ENCODE measurements at regions not wholly inside any gene's neighbourhood (a gene's known extent, or its start where the extent isn't known, plus 50 kb on each side); places are given as distances from the start of the nearest gene placed in this dataset.

DNA sequence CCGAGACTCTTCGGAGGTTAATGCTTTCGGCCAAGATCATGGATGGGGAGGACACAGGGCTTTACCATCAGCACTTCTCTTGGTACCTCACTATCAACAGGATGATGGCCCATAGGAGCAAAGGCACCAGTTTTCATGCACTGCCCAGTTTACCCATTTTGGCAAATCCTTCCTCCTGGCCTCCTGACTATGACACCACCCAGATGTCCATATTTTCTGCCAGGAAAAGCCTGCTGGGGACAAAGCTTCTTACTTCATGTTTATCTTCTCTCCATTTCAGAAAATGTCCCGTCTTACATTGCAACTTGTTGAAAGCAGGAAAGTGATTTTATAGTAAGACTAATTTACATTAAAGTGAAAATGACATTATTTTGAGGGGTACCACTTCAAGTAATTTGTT, 61.4 kb upstream of the GAS1 start:
- DNase-seq (ENCODE audit: low read depth in 1 of 2, low spot score in 2 of 2) = no peak
- Histone ChIP-seq H4K5ac (ENCODE audit: insufficient read length, low read depth, low read length) (no peak overlapping the region), H4K20me1 (replicated peaks in 1 of 2; ENCODE audit: control insufficient read depth in 1 of 2, insufficient read depth in 2 of 2, low read length in 2 of 2) (no peaks in the 10 kb centered on the region), H3K4ac (replicated peaks; ENCODE audit: insufficient read length, low read depth, low read length) (no peak overlapping the region), H3K4me2 (ENCODE audit: insufficient read depth in 1 of 2, low read depth in 2 of 2, low read length in 2 of 2) (no peak overlapping the region), H2BK20ac (ENCODE audit: low read length) (no peak overlapping the region), H2BK120ac (replicated peaks; ENCODE audit: low read depth, low read length) (no peak overlapping the region), H3K79me2 (ENCODE audit: control insufficient read depth in 1 of 2, insufficient read depth in 2 of 2, low read length in 2 of 2) (no peaks in the 10 kb centered on the region), H2AFZ (ENCODE audit: low read length) (no peak overlapping the region), H3K18ac (ENCODE audit: extremely low read depth, low read length) (no peak overlapping the region), H3K9ac (replicated peaks in 1 of 4; ENCODE audit: extremely low read depth in 1 of 4, low read depth in 3 of 4, low read length in 3 of 4) (no peak overlapping the region), H3K27ac (ENCODE audit: low read depth, low read length) (no peak overlapping the region), H3K14ac (ENCODE audit: insufficient read length) (no peak overlapping the region), H3K79me1 (ENCODE audit: low read depth, low read length) (no peaks in the 10 kb centered on the region), H2BK5ac (ENCODE audit: low read depth, low read length) (no peak overlapping the region), H3K4me1 (replicated peaks in 1 of 4; ENCODE audit: control insufficient read depth in 3 of 4, insufficient read depth in 4 of 4, low read length in 3 of 4) (no peaks in the 10 kb centered on the region), H2BK15ac (ENCODE audit: low read length) (no peak overlapping the region), H3K9me3 (ENCODE audit: insufficient read depth in 2 of 2, low read depth in 1 of 2, low read length in 1 of 2) (no peaks in the 10 kb centered on the region), H3K27me3 (replicated peaks in 1 of 4; ENCODE audit: control insufficient read depth in 3 of 4, extremely low read depth in 1 of 4, insufficient read depth in 3 of 4, low read length in 3 of 4) (no peaks in the 10 kb centered on the region), H4K91ac (replicated peaks; ENCODE audit: insufficient read length, low read length) (no peak overlapping the region), H3K56ac (replicated peaks; ENCODE audit: insufficient read length, low read depth, low read length) (no peak overlapping the region), H3K23me2 (ENCODE audit: low read depth, low read length) (no peaks in the 10 kb centered on the region), H4K8ac (ENCODE audit: extremely low read depth, insufficient read depth, low read length) (no peak overlapping the region), H2AK5ac (ENCODE audit: low read depth, low read length) (no peak overlapping the region), H2BK12ac (ENCODE audit: low read depth, low read length) (no peak overlapping the region), H3K23ac (ENCODE audit: insufficient read length) (no peak overlapping the region), H3K36me3 (ENCODE audit: control insufficient read depth in 2 of 4, insufficient read depth in 4 of 4, low read length in 3 of 4) (no peaks in the 10 kb centered on the region), H3K4me3 (ENCODE audit: extremely low read depth in 1 of 4, insufficient read depth in 2 of 4, low read depth in 3 of 4, low read length in 4 of 4) (no peak overlapping the region)
- WGBS, 2 experiments (ENCODE audit: extremely low coverage in 1 of 2, insufficient coverage in 1 of 2, insufficient read length in 1 of 2, insufficient replicate concordance in 2 of 2, low coverage in 1 of 2, low lambda C conversion rate in 2 of 2, missing lambda C conversion rate in 1 of 2) = 93% methylated on average over 4 of the region's 4 CpGs; no CpG with 5 or more reads in 1 of the 2 experiments
- POLR2A ChIA-PET (ENCODE audit: partially characterized antibody) = no interaction called here
- FAIRE-seq = no peak
- CTCF ChIA-PET (ENCODE audit: partially characterized antibody) = interaction anchor here (0.7 kb wide), 1 partner anchor 413 kb away, joined by 3 read pairs; no protein-coding TSS in a partner anchor
- TF ChIP-seq JUN (IDR thresholded peaks at IDR 0.05; ENCODE audit: low read depth, low read length) (no peak), BRCA1 (IDR thresholded peaks at IDR 0.05; ENCODE audit: low read depth, low read length) (no peak), CTCF (IDR thresholded peaks at IDR 0.05; ENCODE audit: control extremely low read depth in 1 of 3, insufficient read depth in 1 of 3, low read depth in 1 of 3, low read length in 3 of 3) (no peak), CHD2 (IDR thresholded peaks at IDR 0.05; ENCODE audit: low read length) (no peak), TBP (IDR thresholded peaks at IDR 0.05; ENCODE audit: low read depth, low read length) (no peak), SRF (IDR thresholded peaks at IDR 0.05; ENCODE audit: low read depth, low read length) (no peak), POU5F1 (IDR thresholded peaks at IDR 0.05; ENCODE audit: low read depth, low read length) (no peak), TAF1 (IDR thresholded peaks at IDR 0.05; ENCODE audit: low read depth, low read length) (no peak), KDM5A (IDR thresholded peaks at IDR 0.05; ENCODE audit: low read length) (no peak), SIRT6 (IDR thresholded peaks at IDR 0.05; ENCODE audit: low read length) (no peak), MAFK (IDR thresholded peaks at IDR 0.05; ENCODE audit: low read depth, low read length) (no peak), KDM1A (IDR thresholded peaks at IDR 0.05; ENCODE audit: borderline replicate concordance, low read length) (no peak), EZH2 (IDR thresholded peaks at IDR 0.05; ENCODE audit: low read depth, low read length, severe bottlenecking) (no peak), NANOG (IDR thresholded peaks at IDR 0.05; ENCODE audit: insufficient read depth, low read depth, low read length, poor library complexity, severe bottlenecking) (no peak)
